Activated T-cell treated with anti-CD3 and anti-CD28 coated beads, Interleukin-2, amount 50 U/mL, for 24 hours (primary cell): ENCODE measurements at regions not wholly inside any gene's neighbourhood (a gene's known extent, or its start where the extent isn't known, plus 50 kb on each side); places are given as distances from the start of the nearest gene placed in this dataset.

Experiments used
- DNase-seq: peaks from one replicate; pipeline ENCODE4 v3.0.0-alpha.2; 2020
- H3K27ac Mint-ChIP-seq: 2 replicates; pipeline ENCODE4 v1.8.0; 2020; ENCODE audit warnings: mild to moderate bottlenecking, mixed read lengths
- H3K27me3 Mint-ChIP-seq: 2 replicates; pipeline ENCODE4 v1.8.0; 2020; ENCODE audit warnings: mixed read lengths
- H3K36me3 Mint-ChIP-seq: 2 replicates; pipeline ENCODE4 v1.8.0; 2020; ENCODE audit warnings: low read depth, mixed read lengths
- H3K4me1 Mint-ChIP-seq: 2 replicates; pipeline ENCODE4 v1.8.0; 2020; ENCODE audit warnings: low read depth, mixed read lengths
- H3K4me3 Mint-ChIP-seq: 2 replicates; pipeline ENCODE4 v1.8.0; 2020; ENCODE audit warnings: mild to moderate bottlenecking, moderate library complexity, mixed read lengths
- H3K9me3 Mint-ChIP-seq: 2 replicates; pipeline ENCODE4 v1.8.0; 2020; ENCODE audit warnings: mixed read lengths

GRCh38 chr16:26189536-26189935 is 497.8 kb downstream of the HS3ST4 start:
- Mint-ChIP-seq H3K36me3 (no peaks in the 10 kb centered on the region), H3K4me3 (no peak overlapping the region), H3K4me1 (no peaks in the 10 kb centered on the region), H3K27ac (no peak overlapping the region), H3K27me3 (peaks cover 31% of the 10 kb centered on the region), H3K9me3 (peaks cover 5% of the 10 kb centered on the region)
- no peak for DNase-seq

DNA sequence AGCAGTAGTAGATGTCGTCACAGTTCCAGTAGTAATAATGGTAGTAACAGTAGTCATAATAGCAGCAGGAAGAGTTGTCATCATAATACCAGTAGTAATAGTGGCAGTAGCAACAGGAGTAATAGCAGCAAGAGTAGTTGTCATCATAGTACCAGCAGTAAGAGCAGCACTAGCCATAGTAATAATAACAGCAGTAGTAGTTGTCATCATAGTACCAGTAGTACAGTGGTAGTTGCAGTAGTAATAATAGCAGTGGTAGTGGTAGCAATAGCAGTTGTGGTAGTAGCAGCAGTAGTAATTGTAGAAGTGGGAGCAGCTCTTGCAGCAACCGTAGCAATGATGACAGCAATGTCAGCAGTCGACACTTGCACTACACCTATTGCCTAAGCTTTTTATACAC is 502.8 kb downstream of the HS3ST4 start:
- Mint-ChIP-seq H3K27me3 (peaks cover 17% of the 10 kb centered on the region), H3K36me3 (no peaks in the 10 kb centered on the region), H3K4me1 (no peaks in the 10 kb centered on the region), H3K27ac (no peak overlapping the region), H3K9me3 (peaks cover 5% of the 10 kb centered on the region), H3K4me3 (no peak overlapping the region)
- DNase-seq, result no peak

DNA sequence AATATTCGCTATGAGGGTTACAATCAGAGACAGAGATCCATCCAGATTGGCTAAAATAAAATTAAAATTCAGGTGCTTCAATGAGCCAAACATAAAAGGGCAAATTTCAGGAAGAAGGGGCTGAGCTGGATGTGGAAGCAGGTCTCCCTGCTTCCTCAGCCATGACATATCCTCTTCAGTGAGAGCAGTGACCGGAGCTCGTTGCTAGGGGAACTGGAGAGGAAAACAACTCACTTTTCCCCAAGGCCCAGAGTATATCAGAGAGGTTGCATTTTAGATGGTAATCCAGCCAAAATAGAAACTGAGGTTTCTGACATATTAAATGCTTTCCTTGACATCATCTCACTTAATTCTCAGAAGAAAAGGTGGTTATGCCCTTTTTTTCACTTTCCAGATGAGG is 503.5 kb downstream of the HS3ST4 start:
- H3K27me3 Mint-ChIP-seq, result peaks cover 19% of the 10 kb centered on the region
- no peaks in the 10 kb centered on the region for H3K4me1 Mint-ChIP-seq
- H3K27ac Mint-ChIP-seq, result no peak overlapping the region
- H3K9me3 Mint-ChIP-seq, result peaks cover 5% of the 10 kb centered on the region
- no peaks in the 10 kb centered on the region for H3K36me3 Mint-ChIP-seq
- H3K4me3 Mint-ChIP-seq, result no peak overlapping the region
- DNase-seq, result no peak

- DNase-seq, result no peak
- Mint-ChIP-seq H3K4me1 (no peaks in the 10 kb centered on the region), H3K9me3 (peaks cover 5% of the 10 kb centered on the region), H3K36me3 (no peaks in the 10 kb centered on the region), H3K4me3 (no peak overlapping the region), H3K27ac (no peak overlapping the region), H3K27me3 (peaks cover 16% of the 10 kb centered on the region)
These were observed 504.6 kb downstream of the HS3ST4 start for GRCh38 chr16:26196310-26196709.

DNA sequence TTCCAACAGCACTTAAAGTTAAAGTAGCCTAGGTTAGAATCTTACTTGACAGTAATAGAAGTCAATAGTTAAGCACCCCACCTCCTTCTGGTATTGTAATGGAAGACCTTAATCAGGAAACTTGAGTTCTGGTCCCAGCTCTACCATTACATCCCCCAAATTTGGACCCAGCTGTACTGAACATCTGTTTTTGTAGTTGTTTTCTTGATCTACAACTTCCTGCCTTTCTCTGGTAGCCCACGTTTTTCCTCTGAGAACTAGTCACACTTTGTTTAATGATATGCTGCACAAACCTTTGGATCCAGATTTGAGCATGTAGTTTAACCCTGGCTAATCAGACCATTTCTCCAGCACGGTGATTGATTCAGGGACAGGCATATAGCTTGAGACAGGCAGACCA is 505.0 kb downstream of the HS3ST4 start:
- H3K27ac Mint-ChIP-seq, result no peak overlapping the region
- DNase-seq, result no peak
- H3K4me3 Mint-ChIP-seq, result no peak overlapping the region
- no peaks in the 10 kb centered on the region for H3K4me1 Mint-ChIP-seq
- H3K9me3 Mint-ChIP-seq, result peaks cover 5% of the 10 kb centered on the region
- H3K36me3 Mint-ChIP-seq, result no peaks in the 10 kb centered on the region
- H3K27me3 Mint-ChIP-seq, result peaks cover 13% of the 10 kb centered on the region

- DNase-seq, result no peak
- Mint-ChIP-seq H3K4me3 (no peak overlapping the region), H3K4me1 (no peaks in the 10 kb centered on the region), H3K36me3 (no peaks in the 10 kb centered on the region), H3K9me3 (peaks cover 5% of the 10 kb centered on the region), H3K27me3 (peaks cover 13% of the 10 kb centered on the region), H3K27ac (no peak overlapping the region)
These were observed 505.9 kb downstream of the HS3ST4 start for GRCh38 chr16:26197707-26198106.

DNA sequence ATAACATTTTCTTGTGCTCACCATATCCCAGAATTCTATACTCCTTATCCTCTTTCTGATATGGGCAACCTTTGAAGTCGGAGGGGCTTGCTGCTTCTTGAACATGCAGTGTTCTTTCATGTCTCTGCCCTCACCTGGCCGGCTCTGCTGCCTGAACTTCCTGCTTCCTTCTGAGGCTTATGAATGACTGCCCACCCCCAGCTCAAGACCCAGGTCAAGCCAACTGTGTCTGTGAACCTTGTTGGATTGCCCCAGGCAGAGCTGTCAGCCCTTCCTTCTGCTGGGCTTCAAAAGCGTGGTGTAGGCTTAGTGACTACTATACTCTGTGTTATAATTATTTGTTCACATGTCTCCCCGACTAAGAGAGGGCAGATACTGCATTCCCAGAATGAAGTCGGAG is 506.5 kb downstream of the HS3ST4 start:
- Mint-ChIP-seq H3K36me3 (no peaks in the 10 kb centered on the region), H3K4me1 (no peaks in the 10 kb centered on the region), H3K4me3 (no peak overlapping the region), H3K9me3 (peaks cover 4% of the 10 kb centered on the region), H3K27ac (no peak overlapping the region), H3K27me3 (peaks cover 14% of the 10 kb centered on the region)
- no peak for DNase-seq

- Mint-ChIP-seq H3K27ac (no peak overlapping the region), H3K27me3 (peaks cover 28% of the 10 kb centered on the region), H3K36me3 (no peaks in the 10 kb centered on the region), H3K4me3 (no peak overlapping the region), H3K4me1 (no peaks in the 10 kb centered on the region), H3K9me3 (peaks cover 3% of the 10 kb centered on the region)
- no peak for DNase-seq
These were observed 512.4 kb downstream of the HS3ST4 start for GRCh38 chr16:26204138-26204537.

- Mint-ChIP-seq H3K4me3 (no peak overlapping the region), H3K27ac (no peak overlapping the region), H3K27me3 (peaks cover 15% of the 10 kb centered on the region), H3K4me1 (no peaks in the 10 kb centered on the region), H3K36me3 (no peaks in the 10 kb centered on the region), H3K9me3 (peaks cover 5% of the 10 kb centered on the region)
- no peak for DNase-seq
These were observed 519.8 kb downstream of the HS3ST4 start for GRCh38 chr16:26211542-26211941.

- no peaks in the 10 kb centered on the region for H3K4me1 Mint-ChIP-seq
- H3K4me3 Mint-ChIP-seq, result no peak overlapping the region
- peaks cover 5% of the 10 kb centered on the region for H3K9me3 Mint-ChIP-seq
- H3K27ac Mint-ChIP-seq, result no peak overlapping the region
- peaks cover 21% of the 10 kb centered on the region for H3K27me3 Mint-ChIP-seq
- DNase-seq, result no peak
- no peaks in the 10 kb centered on the region for H3K36me3 Mint-ChIP-seq
These were observed 520.8 kb downstream of the HS3ST4 start for GRCh38 chr16:26212599-26212998.

- H3K4me3 Mint-ChIP-seq, result no peak overlapping the region
- H3K36me3 Mint-ChIP-seq, result no peaks in the 10 kb centered on the region
- H3K9me3 Mint-ChIP-seq, result peaks cover 5% of the 10 kb centered on the region
- DNase-seq, result no peak
- H3K4me1 Mint-ChIP-seq, result no peaks in the 10 kb centered on the region
- peaks cover 29% of the 10 kb centered on the region for H3K27me3 Mint-ChIP-seq
- H3K27ac Mint-ChIP-seq, result no peak overlapping the region
These were observed 522.9 kb downstream of the HS3ST4 start for GRCh38 chr16:26214581-26215174.

- no peaks in the 10 kb centered on the region for H3K9me3 Mint-ChIP-seq
- no peak for DNase-seq
- no peaks in the 10 kb centered on the region for H3K36me3 Mint-ChIP-seq
- H3K27ac Mint-ChIP-seq, result no peak overlapping the region
- peaks cover 37% of the 10 kb centered on the region for H3K27me3 Mint-ChIP-seq
- no peak overlapping the region for H3K4me3 Mint-ChIP-seq
- H3K4me1 Mint-ChIP-seq, result peaks cover 7% of the 10 kb centered on the region
These were observed 529.1 kb downstream of the HS3ST4 start for GRCh38 chr16:26220894-26221293.

GRCh38 chr16:26231647-26232046 is 539.9 kb downstream of the HS3ST4 start:
- DNase-seq, result no peak
- H3K36me3 Mint-ChIP-seq, result no peaks in the 10 kb centered on the region
- no peaks in the 10 kb centered on the region for H3K4me1 Mint-ChIP-seq
- peaks cover 3% of the 10 kb centered on the region for H3K27me3 Mint-ChIP-seq
- H3K4me3 Mint-ChIP-seq, result no peak overlapping the region
- no peaks in the 10 kb centered on the region for H3K9me3 Mint-ChIP-seq
- H3K27ac Mint-ChIP-seq, result no peak overlapping the region

DNA sequence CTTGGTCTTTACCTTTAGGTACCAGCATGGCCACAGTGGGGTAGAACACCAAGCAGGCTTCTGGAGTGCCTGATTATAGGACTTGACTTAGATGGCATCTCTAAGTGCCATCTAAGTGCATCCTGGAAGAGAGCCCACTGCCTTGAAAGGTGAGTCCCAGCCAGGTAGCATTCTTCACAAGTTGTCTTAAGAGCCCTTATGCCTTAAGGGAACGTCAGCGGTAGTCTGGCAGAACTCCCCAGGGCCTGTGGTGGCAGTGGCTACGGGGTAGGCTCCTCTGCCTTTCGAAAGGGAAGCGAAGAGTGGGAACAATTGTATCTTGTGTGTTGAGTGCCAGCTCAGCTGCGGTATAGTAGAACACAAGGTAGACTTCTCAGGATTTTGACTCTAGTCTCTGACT is 549.0 kb downstream of the HS3ST4 start:
- H3K9me3 Mint-ChIP-seq, result peaks cover 10% of the 10 kb centered on the region
- DNase-seq, result no peak
- H3K36me3 Mint-ChIP-seq, result no peaks in the 10 kb centered on the region
- peaks cover 11% of the 10 kb centered on the region for H3K27me3 Mint-ChIP-seq
- H3K4me3 Mint-ChIP-seq, result no peak overlapping the region
- no peak overlapping the region for H3K27ac Mint-ChIP-seq
- H3K4me1 Mint-ChIP-seq, result no peaks in the 10 kb centered on the region

- peaks cover 12% of the 10 kb centered on the region for H3K9me3 Mint-ChIP-seq
- H3K36me3 Mint-ChIP-seq, result no peaks in the 10 kb centered on the region
- no peak overlapping the region for H3K4me3 Mint-ChIP-seq
- H3K27ac Mint-ChIP-seq, result no peak overlapping the region
- peaks cover 3% of the 10 kb centered on the region for H3K27me3 Mint-ChIP-seq
- no peak for DNase-seq
- no peaks in the 10 kb centered on the region for H3K4me1 Mint-ChIP-seq
These were observed 555.3 kb downstream of the HS3ST4 start for GRCh38 chr16:26247063-26247462.

DNA sequence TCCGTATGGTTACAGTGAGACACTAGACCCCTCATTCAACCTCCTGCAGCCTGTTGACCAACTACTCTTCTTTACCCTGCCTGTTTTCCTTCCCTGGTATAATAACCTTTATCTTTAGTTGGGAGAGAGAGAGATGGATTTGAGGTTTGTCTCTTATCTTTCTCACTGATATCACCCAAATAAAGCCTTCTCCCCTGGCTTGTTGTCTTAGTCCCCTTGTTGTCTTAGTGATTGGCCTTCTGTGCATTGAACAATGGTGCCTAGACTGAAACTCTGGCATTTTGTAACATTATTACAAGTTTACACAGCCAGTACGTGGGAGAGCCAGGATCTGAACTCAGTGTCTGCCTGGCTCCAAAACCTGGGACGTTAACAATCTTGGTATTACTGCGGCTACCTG is 560.8 kb downstream of the HS3ST4 start:
- peaks cover 13% of the 10 kb centered on the region for H3K9me3 Mint-ChIP-seq
- no peaks in the 10 kb centered on the region for H3K36me3 Mint-ChIP-seq
- H3K4me3 Mint-ChIP-seq, result no peak overlapping the region
- peaks cover 10% of the 10 kb centered on the region for H3K27me3 Mint-ChIP-seq
- H3K27ac Mint-ChIP-seq, result no peak overlapping the region
- DNase-seq, result no peak
- no peaks in the 10 kb centered on the region for H3K4me1 Mint-ChIP-seq
